ENCODE measurements at regions not wholly inside any gene's neighbourhood (a gene's known extent, or its start where the extent isn't known, plus 50 kb on each side); places are given as distances from the start of the nearest gene placed in this dataset.

- no peak overlapping the region for H3K4me3 ChIP-seq (ENCODE audit: low read length in 2 of 2)
Measured at GRCh38 chr17:77471984-77472461, 331.3 kb downstream of the SEC14L1 start.

DNA sequence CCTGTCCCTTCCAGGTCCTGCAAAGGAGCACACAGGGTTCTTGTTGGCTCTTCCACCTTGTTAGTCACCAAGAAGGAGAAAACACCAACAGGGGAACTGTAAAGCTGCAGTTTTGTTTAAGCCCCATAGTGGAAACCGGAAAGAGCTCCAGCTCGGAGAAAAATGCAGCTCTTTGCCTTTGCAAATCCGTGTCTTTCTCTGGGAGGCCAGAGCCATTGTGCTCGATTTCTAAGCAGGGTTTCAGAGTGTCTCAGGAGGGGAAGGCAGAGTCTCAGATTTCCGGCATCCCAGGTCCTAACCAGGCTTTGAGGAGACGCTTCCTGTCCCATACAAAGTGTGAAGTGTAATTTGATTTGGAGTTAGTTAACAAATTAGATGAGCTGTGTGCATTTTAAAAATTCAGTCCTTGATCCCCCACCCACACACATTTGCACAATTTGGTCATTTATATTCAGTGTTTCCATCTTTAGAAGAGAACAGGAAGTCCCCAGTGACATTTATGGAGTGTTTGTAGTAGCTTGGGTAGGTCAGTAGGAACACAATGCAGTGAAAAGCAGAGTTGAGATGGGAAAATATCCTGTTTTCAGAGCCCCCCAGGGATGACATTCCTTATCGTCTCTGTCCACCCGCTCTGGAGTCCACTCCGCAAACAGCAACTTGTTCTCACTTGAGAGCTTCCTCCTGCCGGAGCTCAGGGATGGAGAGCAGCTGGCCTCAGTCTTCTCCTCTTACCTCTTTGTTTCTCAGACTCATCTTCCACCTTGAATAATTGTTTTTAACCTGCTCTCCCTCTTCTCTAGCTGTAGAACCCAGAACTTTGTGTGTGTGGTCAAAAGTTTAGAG, 331.9 kb downstream of the SEC14L1 start:
- ATAC-seq (ENCODE audit: low FRiP score), result no peak
- no peaks in the 10 kb centered on the region for H3K9me3 ChIP-seq (ENCODE audit: control insufficient read depth, low read length)
- peak overlapping the region; percentile 3 to 33 for H3K27ac ChIP-seq (ENCODE audit: low read depth in 1 of 2, low read length in 2 of 2)
- peaks cover 3 to 4% of the 10 kb centered on the region in 2 donors for H3K4me1 ChIP-seq (ENCODE audit: control insufficient read depth in 1 of 2, insufficient read depth in 2 of 2, low read length in 2 of 2)
- 39 to 44% methylated on average over 10 of the region's 10 CpGs for WGBS, 2 donors
- no peaks in the 10 kb centered on the region for H3K36me3 ChIP-seq (ENCODE audit: control insufficient read depth in 1 of 2, insufficient read depth in 2 of 2, low read length in 1 of 2)
- H3K4me3 ChIP-seq (ENCODE audit: low read length in 2 of 2), result no peak overlapping the region
- H3K27me3 ChIP-seq (ENCODE audit: control insufficient read depth in 1 of 2, insufficient read depth in 2 of 2, low read length in 1 of 2), result no peaks in the 10 kb centered on the region
- DNase-seq, result no peak
- intact Hi-C loops (cut with DNase I), result no loop called here

More at GRCh38 chr17:77471984-77472461, 331.3 kb downstream of the SEC14L1 start:
- Histone ChIP-seq H3K4me1 (ENCODE audit: control insufficient read depth in 1 of 2, insufficient read depth in 2 of 2, low read length in 2 of 2) (peaks cover 3 to 4% of the 10 kb centered on the region in 2 donors), H3K27ac (ENCODE audit: low read depth in 1 of 2, low read length in 2 of 2) (peak overlapping the region in 1 of 2 donors; percentile 33), H3K9me3 (ENCODE audit: control insufficient read depth, low read length) (no peaks in the 10 kb centered on the region), H3K36me3 (ENCODE audit: control insufficient read depth in 1 of 2, insufficient read depth in 2 of 2, low read length in 1 of 2) (no peaks in the 10 kb centered on the region), H3K27me3 (ENCODE audit: control insufficient read depth in 1 of 2, insufficient read depth in 2 of 2, low read length in 1 of 2) (no peaks in the 10 kb centered on the region)
- intact Hi-C loops (cut with DNase I), result no loop called here
- DNase-seq (no peak), ATAC-seq (ENCODE audit: low FRiP score) (no peak)
- 6 to 8% methylated on average over 12 of the region's 12 CpGs for WGBS, 2 donors

GRCh38 chr17:77473615-77474226, 333.0 kb downstream of the SEC14L1 start:
- WGBS, 2 donors, result 92 to 95% methylated on average over 6 of the region's 6 CpGs
- Histone ChIP-seq H3K9me3 (ENCODE audit: control insufficient read depth, low read length) (no peaks in the 10 kb centered on the region), H3K36me3 (ENCODE audit: control insufficient read depth in 1 of 2, insufficient read depth in 2 of 2, low read length in 1 of 2) (no peaks in the 10 kb centered on the region), H3K4me3 (ENCODE audit: low read length in 2 of 2) (no peak overlapping the region), H3K27ac (ENCODE audit: low read depth in 1 of 2, low read length in 2 of 2) (no peak overlapping the region), H3K4me1 (ENCODE audit: control insufficient read depth in 1 of 2, insufficient read depth in 2 of 2, low read length in 2 of 2) (peaks cover 3 to 4% of the 10 kb centered on the region in 2 donors), H3K27me3 (ENCODE audit: control insufficient read depth in 1 of 2, insufficient read depth in 2 of 2, low read length in 1 of 2) (no peaks in the 10 kb centered on the region)
- DNase-seq (no peak), ATAC-seq (ENCODE audit: low FRiP score) (no peak)
- intact Hi-C loops (cut with DNase I), result no loop called here

DNA sequence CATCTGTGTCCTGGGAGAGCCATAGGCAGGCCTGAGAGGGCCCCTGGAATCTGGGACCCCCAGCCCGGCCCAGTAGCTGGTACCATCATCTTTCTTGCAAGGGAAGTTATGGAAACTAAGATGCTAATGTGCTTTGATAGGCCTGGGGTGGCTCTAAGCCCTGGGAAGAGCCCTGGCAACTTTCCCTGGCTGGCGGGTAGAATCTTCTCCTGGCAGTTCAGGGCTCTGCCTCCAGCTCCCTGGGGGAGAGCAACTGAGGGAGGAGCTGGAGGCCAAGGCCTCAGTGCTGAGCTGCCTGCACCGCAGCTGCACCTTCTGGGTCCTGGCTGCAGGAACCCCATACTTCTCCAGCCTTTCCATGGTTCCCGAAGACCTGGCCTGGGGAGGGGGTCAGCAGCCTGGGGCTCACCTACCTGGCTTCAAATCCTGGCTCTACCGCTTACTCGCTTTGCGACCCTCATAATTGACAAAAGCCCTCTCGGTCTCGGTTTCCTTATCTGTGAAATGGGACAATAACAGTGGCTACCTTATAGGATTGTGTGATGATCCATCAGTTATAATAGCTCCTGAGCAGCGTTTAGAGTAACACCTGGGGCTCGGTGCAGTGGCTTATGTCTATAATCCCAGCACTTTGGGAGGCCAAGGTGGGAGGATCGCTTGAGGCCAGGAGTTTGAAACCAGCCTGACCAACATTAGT, 333.7 kb downstream of the SEC14L1 start:
- Histone ChIP-seq H3K36me3 (ENCODE audit: control insufficient read depth in 1 of 2, insufficient read depth in 2 of 2, low read length in 1 of 2) (no peaks in the 10 kb centered on the region), H3K27me3 (ENCODE audit: control insufficient read depth in 1 of 2, insufficient read depth in 2 of 2, low read length in 1 of 2) (no peaks in the 10 kb centered on the region), H3K27ac (ENCODE audit: low read depth in 1 of 2, low read length in 2 of 2) (no peak overlapping the region), H3K4me3 (ENCODE audit: low read length in 2 of 2) (no peak overlapping the region), H3K9me3 (ENCODE audit: control insufficient read depth, low read length) (no peaks in the 10 kb centered on the region), H3K4me1 (ENCODE audit: control insufficient read depth in 1 of 2, insufficient read depth in 2 of 2, low read length in 2 of 2) (peaks cover 3 to 4% of the 10 kb centered on the region in 2 donors)
- DNase-seq, result no peak
- 89 to 93% methylated on average over 12 of the region's 12 CpGs for WGBS, 2 donors
- no peak for ATAC-seq (ENCODE audit: low FRiP score)
- intact Hi-C loops (cut with DNase I), result no loop called here

DNA sequence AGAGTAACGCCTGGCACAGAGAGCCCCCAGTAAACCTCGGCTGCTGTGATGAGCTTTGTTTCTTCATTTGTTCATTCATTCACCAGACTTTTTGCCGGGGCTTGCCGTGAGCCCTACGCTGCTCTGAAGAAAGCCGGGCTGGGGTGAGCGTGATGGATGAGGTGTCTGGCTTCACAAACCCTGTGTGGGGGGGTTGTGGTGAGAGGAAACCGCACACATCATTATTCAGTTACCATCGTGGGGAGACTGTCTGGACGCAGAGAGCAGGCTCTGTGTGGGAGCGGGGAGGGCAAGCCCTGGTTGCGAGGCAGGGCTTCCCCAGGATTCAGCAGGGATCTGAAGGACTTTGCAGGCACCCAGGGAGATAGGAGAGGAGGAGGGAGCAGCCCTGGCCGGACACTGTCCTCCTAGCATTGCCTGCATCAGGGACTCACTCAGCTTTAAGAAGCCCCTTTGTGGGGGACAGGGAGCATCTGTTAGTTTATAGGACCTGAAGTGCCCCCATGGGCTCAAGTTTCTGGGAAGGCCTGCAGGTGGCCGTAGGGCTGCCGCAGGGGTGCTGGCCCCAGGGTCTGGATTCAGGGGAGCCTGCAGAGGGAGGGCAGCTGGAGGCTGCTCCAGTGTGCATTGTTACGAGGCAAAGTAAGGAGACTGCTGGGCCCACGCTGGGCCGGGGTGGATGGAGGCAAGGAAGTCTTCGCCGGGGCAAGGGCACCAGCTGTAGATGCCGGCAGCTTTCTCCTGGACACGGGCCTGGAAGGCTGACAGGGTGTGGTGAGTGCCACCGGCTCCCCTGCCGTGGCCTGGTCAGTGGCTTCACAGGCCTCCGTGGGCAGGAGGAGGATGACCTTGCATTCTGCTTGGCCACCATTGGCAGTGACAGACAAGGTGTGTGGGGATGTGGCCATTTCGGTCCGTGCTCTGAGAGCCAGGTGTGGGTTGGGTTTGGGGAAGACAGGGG, 334.5 kb downstream of the SEC14L1 start:
- 88 to 93% methylated on average over 27 of the region's 27 CpGs for WGBS, 2 donors
- Histone ChIP-seq H3K4me1 (ENCODE audit: control insufficient read depth in 1 of 2, insufficient read depth in 2 of 2, low read length in 2 of 2) (peaks cover 3 to 4% of the 10 kb centered on the region in 2 donors), H3K9me3 (ENCODE audit: control insufficient read depth, low read length) (no peaks in the 10 kb centered on the region), H3K4me3 (ENCODE audit: low read length in 2 of 2) (no peak overlapping the region), H3K27ac (ENCODE audit: low read depth in 1 of 2, low read length in 2 of 2) (no peak overlapping the region), H3K36me3 (ENCODE audit: control insufficient read depth in 1 of 2, insufficient read depth in 2 of 2, low read length in 1 of 2) (no peaks in the 10 kb centered on the region), H3K27me3 (ENCODE audit: control insufficient read depth in 1 of 2, insufficient read depth in 2 of 2, low read length in 1 of 2) (no peaks in the 10 kb centered on the region)
- ATAC-seq (ENCODE audit: low FRiP score) (no peak), DNase-seq (no peak)
- intact Hi-C loops (cut with DNase I), result loop anchor here (5.0 kb wide), 2 partner anchors 43 to 48 kb away; no protein-coding TSS in a partner anchor

- ATAC-seq (ENCODE audit: low FRiP score), result no peak
- no peak overlapping the region for H3K27ac ChIP-seq (ENCODE audit: low read depth in 1 of 2, low read length in 2 of 2)
- no peak overlapping the region for H3K4me3 ChIP-seq (ENCODE audit: low read length in 2 of 2)
- WGBS, 2 donors, result 90 to 91% methylated on average over 7 of the region's 7 CpGs
- H3K27me3 ChIP-seq (ENCODE audit: control insufficient read depth in 1 of 2, insufficient read depth in 2 of 2, low read length in 1 of 2), result no peaks in the 10 kb centered on the region
- intact Hi-C loops (cut with DNase I), result loop anchor here (5.0 kb wide), 2 partner anchors 44 to 49 kb away; no protein-coding TSS in a partner anchor
- peaks cover 3 to 4% of the 10 kb centered on the region in 2 donors for H3K4me1 ChIP-seq (ENCODE audit: control insufficient read depth in 1 of 2, insufficient read depth in 2 of 2, low read length in 2 of 2)
- no peak for DNase-seq
- H3K36me3 ChIP-seq (ENCODE audit: control insufficient read depth in 1 of 2, insufficient read depth in 2 of 2, low read length in 1 of 2), result no peaks in the 10 kb centered on the region
- H3K9me3 ChIP-seq (ENCODE audit: control insufficient read depth, low read length), result no peaks in the 10 kb centered on the region
Measured at GRCh38 chr17:77476006-77476405, 335.2 kb downstream of the SEC14L1 start.

- Histone ChIP-seq H3K4me1 (ENCODE audit: control insufficient read depth in 1 of 2, insufficient read depth in 2 of 2, low read length in 2 of 2) (peaks cover 3 to 4% of the 10 kb centered on the region in 2 donors), H3K27ac (ENCODE audit: low read depth in 1 of 2, low read length in 2 of 2) (peak overlapping the region in 1 of 2 donors; percentile 49), H3K4me3 (ENCODE audit: low read length in 2 of 2) (no peak overlapping the region), H3K9me3 (ENCODE audit: control insufficient read depth, low read length) (no peaks in the 10 kb centered on the region), H3K27me3 (ENCODE audit: control insufficient read depth in 1 of 2, insufficient read depth in 2 of 2, low read length in 1 of 2) (no peaks in the 10 kb centered on the region), H3K36me3 (ENCODE audit: control insufficient read depth in 1 of 2, insufficient read depth in 2 of 2, low read length in 1 of 2) (no peaks in the 10 kb centered on the region)
- no peak for DNase-seq
- no peak for ATAC-seq (ENCODE audit: low FRiP score)
- intact Hi-C loops (cut with DNase I), result loop anchor here (5.0 kb wide), 2 partner anchors 44 to 49 kb away; no protein-coding TSS in a partner anchor
- 95 to 96% methylated on average over 8 of the region's 8 CpGs for WGBS, 2 donors
Measured at GRCh38 chr17:77476498-77476897, 335.7 kb downstream of the SEC14L1 start.
